ENCODE measurements at regions not wholly inside any gene's neighbourhood (a gene's known extent, or its start where the extent isn't known, plus 50 kb on each side); places are given as distances from the start of the nearest gene placed in this dataset.

- Histone ChIP-seq H3K27me3 (ENCODE audit: control insufficient read depth in 1 of 2, insufficient read depth in 1 of 2, low read length in 2 of 2) (no peaks in the 10 kb centered on the region), H3K36me3 (ENCODE audit: control insufficient read depth in 1 of 2, insufficient read depth in 2 of 2, low read depth in 1 of 2, low read length in 2 of 2) (no peaks in the 10 kb centered on the region), H3K4me3 (ENCODE audit: insufficient read depth in 1 of 2, low read depth in 1 of 2, low read length in 2 of 2) (no peak overlapping the region), H3K18ac (ENCODE audit: low read depth in 1 of 2, low read length in 2 of 2) (no peak overlapping the region), H3K4ac (ENCODE audit: low read depth in 1 of 2, low read length in 2 of 2) (no peak overlapping the region), H3K14ac (ENCODE audit: low read length in 2 of 2) (no peak overlapping the region), H2AFZ (ENCODE audit: low read depth, low read length) (no peak overlapping the region), H2BK15ac (ENCODE audit: low read depth, poor library complexity, severe bottlenecking) (no peak overlapping the region), H3K23ac (ENCODE audit: low read length in 2 of 2) (no peak overlapping the region), H2BK120ac (ENCODE audit: low read depth, low read length) (no peak overlapping the region), H4K91ac (ENCODE audit: low read length) (no peak overlapping the region), H3K4me1 (ENCODE audit: control insufficient read depth, insufficient read depth, low read depth, low read length) (no peaks in the 10 kb centered on the region), H2BK5ac (ENCODE audit: low read depth, low read length, poor library complexity, severe bottlenecking) (no peak overlapping the region), H3K4me2 (ENCODE audit: low read length, poor library complexity, severe bottlenecking) (no peak overlapping the region), H2BK12ac (ENCODE audit: low read length in 2 of 2) (no peak overlapping the region), H2AK5ac (ENCODE audit: low read length, severe bottlenecking) (no peak overlapping the region), H3K9ac (ENCODE audit: low read length) (no peak overlapping the region), H3K27ac (ENCODE audit: low read length, poor library complexity, severe bottlenecking) (no peak overlapping the region), H4K8ac (ENCODE audit: low read length) (no peak overlapping the region), H3K9me3 (ENCODE audit: control insufficient read depth, low read length) (peaks cover 8% of the 10 kb centered on the region), H3K79me1 (replicated peaks; ENCODE audit: low read length, poor library complexity, severe bottlenecking) (no peaks in the 10 kb centered on the region)
- WGBS: 0% methylated on average over 1 of the region's 1 CpG
- DNase-seq: no peak
Observed at GRCh38 chr13:36764957-36765356, 54.1 kb upstream of the RFXAP start.

- H2BK120ac ChIP-seq (ENCODE audit: low read depth, low read length): no peak overlapping the region
- H3K4me3 ChIP-seq (ENCODE audit: insufficient read depth in 1 of 2, low read depth in 1 of 2, low read length in 2 of 2): no peak overlapping the region
- no peak overlapping the region for H3K14ac ChIP-seq (ENCODE audit: low read length in 2 of 2)
- no peaks in the 10 kb centered on the region for H3K27me3 ChIP-seq (ENCODE audit: control insufficient read depth in 1 of 2, insufficient read depth in 1 of 2, low read length in 2 of 2)
- no peaks in the 10 kb centered on the region for H3K36me3 ChIP-seq (ENCODE audit: control insufficient read depth in 1 of 2, insufficient read depth in 2 of 2, low read depth in 1 of 2, low read length in 2 of 2)
- no peaks in the 10 kb centered on the region for H3K4me1 ChIP-seq (ENCODE audit: control insufficient read depth, insufficient read depth, low read depth, low read length)
- H2BK15ac ChIP-seq (ENCODE audit: low read depth, poor library complexity, severe bottlenecking): no peak overlapping the region
- no peaks in the 10 kb centered on the region for H3K79me1 ChIP-seq (replicated peaks; ENCODE audit: low read length, poor library complexity, severe bottlenecking)
- H2AK5ac ChIP-seq (ENCODE audit: low read length, severe bottlenecking): no peak overlapping the region
- no peak overlapping the region for H3K9ac ChIP-seq (ENCODE audit: low read length)
- H3K23ac ChIP-seq (ENCODE audit: low read length in 2 of 2): no peak overlapping the region
- H2BK12ac ChIP-seq (ENCODE audit: low read length in 2 of 2): no peak overlapping the region
- H3K9me3 ChIP-seq (ENCODE audit: control insufficient read depth, low read length): peaks cover 8% of the 10 kb centered on the region
- H3K4ac ChIP-seq (ENCODE audit: low read depth in 1 of 2, low read length in 2 of 2): no peak overlapping the region
- H3K18ac ChIP-seq (ENCODE audit: low read depth in 1 of 2, low read length in 2 of 2): no peak overlapping the region
- H2BK5ac ChIP-seq (ENCODE audit: low read depth, low read length, poor library complexity, severe bottlenecking): no peak overlapping the region
- H3K4me2 ChIP-seq (ENCODE audit: low read length, poor library complexity, severe bottlenecking): no peak overlapping the region
- DNase-seq: peak; percentile 62
- no peak overlapping the region for H4K8ac ChIP-seq (ENCODE audit: low read length)
- H4K91ac ChIP-seq (ENCODE audit: low read length): no peak overlapping the region
- no peak overlapping the region for H3K27ac ChIP-seq (ENCODE audit: low read length, poor library complexity, severe bottlenecking)
- H2AFZ ChIP-seq (ENCODE audit: low read depth, low read length): no peak overlapping the region
Observed at GRCh38 chr13:36766295-36766694, 52.7 kb upstream of the RFXAP start.

- H4K8ac ChIP-seq (ENCODE audit: low read length): no peak overlapping the region
- no peak overlapping the region for H2BK120ac ChIP-seq (ENCODE audit: low read depth, low read length)
- H3K36me3 ChIP-seq (ENCODE audit: control insufficient read depth in 1 of 2, insufficient read depth in 2 of 2, low read depth in 1 of 2, low read length in 2 of 2): no peaks in the 10 kb centered on the region
- no peak for DNase-seq
- H3K4me1 ChIP-seq (ENCODE audit: control insufficient read depth, insufficient read depth, low read depth, low read length): no peaks in the 10 kb centered on the region
- no peak overlapping the region for H3K4me3 ChIP-seq (ENCODE audit: insufficient read depth in 1 of 2, low read depth in 1 of 2, low read length in 2 of 2)
- H3K9me3 ChIP-seq (ENCODE audit: control insufficient read depth, low read length): peaks cover 8% of the 10 kb centered on the region
- H3K79me1 ChIP-seq (replicated peaks; ENCODE audit: low read length, poor library complexity, severe bottlenecking): no peaks in the 10 kb centered on the region
- no peak overlapping the region for H4K91ac ChIP-seq (ENCODE audit: low read length)
- H2BK15ac ChIP-seq (ENCODE audit: low read depth, poor library complexity, severe bottlenecking): no peak overlapping the region
- H2BK5ac ChIP-seq (ENCODE audit: low read depth, low read length, poor library complexity, severe bottlenecking): no peak overlapping the region
- no peak overlapping the region for H3K4ac ChIP-seq (ENCODE audit: low read depth in 1 of 2, low read length in 2 of 2)
- no peaks in the 10 kb centered on the region for H3K27me3 ChIP-seq (ENCODE audit: control insufficient read depth in 1 of 2, insufficient read depth in 1 of 2, low read length in 2 of 2)
- H3K9ac ChIP-seq (ENCODE audit: low read length): no peak overlapping the region
- H3K14ac ChIP-seq (ENCODE audit: low read length in 2 of 2): no peak overlapping the region
- no peak overlapping the region for H3K23ac ChIP-seq (ENCODE audit: low read length in 2 of 2)
- no peak overlapping the region for H2BK12ac ChIP-seq (ENCODE audit: low read length in 2 of 2)
- no peak overlapping the region for H2AFZ ChIP-seq (ENCODE audit: low read depth, low read length)
- no peak overlapping the region for H3K18ac ChIP-seq (ENCODE audit: low read depth in 1 of 2, low read length in 2 of 2)
- 90% methylated on average over 2 of the region's 4 CpGs for WGBS
- no peak overlapping the region for H2AK5ac ChIP-seq (ENCODE audit: low read length, severe bottlenecking)
- no peak overlapping the region for H3K27ac ChIP-seq (ENCODE audit: low read length, poor library complexity, severe bottlenecking)
- H3K4me2 ChIP-seq (ENCODE audit: low read length, poor library complexity, severe bottlenecking): no peak overlapping the region
Observed at GRCh38 chr13:36767276-36767675, 51.7 kb upstream of the RFXAP start.

- no peak overlapping the region for H2BK15ac ChIP-seq (ENCODE audit: low read depth, poor library complexity, severe bottlenecking)
- H3K9me3 ChIP-seq (ENCODE audit: control insufficient read depth, low read length): peaks cover 8% of the 10 kb centered on the region
- H3K23ac ChIP-seq (ENCODE audit: low read length in 2 of 2): no peak overlapping the region
Observed at GRCh38 chr13:36769126-36769525, 49.9 kb upstream of the RFXAP start.

More at GRCh38 chr13:36769126-36769525, 49.9 kb upstream of the RFXAP start:
- no peak overlapping the region for H2AFZ ChIP-seq (ENCODE audit: low read depth, low read length)
- no peak overlapping the region for H3K4ac ChIP-seq (ENCODE audit: low read depth in 1 of 2, low read length in 2 of 2)
- no peak overlapping the region for H2BK120ac ChIP-seq (ENCODE audit: low read depth, low read length)
- H3K9ac ChIP-seq (ENCODE audit: low read length): no peak overlapping the region
- H4K8ac ChIP-seq (ENCODE audit: low read length): no peak overlapping the region
- H3K36me3 ChIP-seq (ENCODE audit: control insufficient read depth in 1 of 2, insufficient read depth in 2 of 2, low read depth in 1 of 2, low read length in 2 of 2): no peaks in the 10 kb centered on the region
- H3K79me1 ChIP-seq (replicated peaks; ENCODE audit: low read length, poor library complexity, severe bottlenecking): no peaks in the 10 kb centered on the region
- H2BK12ac ChIP-seq (ENCODE audit: low read length in 2 of 2): no peak overlapping the region
- H3K14ac ChIP-seq (ENCODE audit: low read length in 2 of 2): no peak overlapping the region
- no peak overlapping the region for H2AK5ac ChIP-seq (ENCODE audit: low read length, severe bottlenecking)
- H3K4me3 ChIP-seq (ENCODE audit: insufficient read depth in 1 of 2, low read depth in 1 of 2, low read length in 2 of 2): no peak overlapping the region
- H2BK5ac ChIP-seq (ENCODE audit: low read depth, low read length, poor library complexity, severe bottlenecking): no peak overlapping the region
- no peaks in the 10 kb centered on the region for H3K27me3 ChIP-seq (ENCODE audit: control insufficient read depth in 1 of 2, insufficient read depth in 1 of 2, low read length in 2 of 2)
- WGBS: no CpG with 5 or more reads among the region's 2 CpGs
- H3K18ac ChIP-seq (ENCODE audit: low read depth in 1 of 2, low read length in 2 of 2): no peak overlapping the region
- H3K4me1 ChIP-seq (ENCODE audit: control insufficient read depth, insufficient read depth, low read depth, low read length): no peaks in the 10 kb centered on the region
- no peak for DNase-seq
- no peak overlapping the region for H3K27ac ChIP-seq (ENCODE audit: low read length, poor library complexity, severe bottlenecking)
- no peak overlapping the region for H4K91ac ChIP-seq (ENCODE audit: low read length)
- H3K4me2 ChIP-seq (ENCODE audit: low read length, poor library complexity, severe bottlenecking): no peak overlapping the region

Data from mesenchymal stem cell (in vitro differentiated cells and primary cell).